Hepatocyte (in vitro differentiated cells): ENCODE measurements at regions not wholly inside any gene's neighbourhood (a gene's known extent, or its start where the extent isn't known, plus 50 kb on each side); places are given as distances from the start of the nearest gene placed in this dataset.

Experiments used
- DNase-seq: peaks from one replicate; pipeline ENCODE4 v3.0.0-alpha.2; 2016; ENCODE audit warnings: low spot score
- H2AFZ ChIP-seq: fragments of 200-600 bp; sonication (generic); 2 replicates; pipeline ENCODE4 v1.6.0; 2016; ENCODE audit warnings: antibody characterized with exemption, mild to moderate bottlenecking
- H3K27ac ChIP-seq: fragments of 200-600 bp; sonication (generic); 2 replicates; pipeline ENCODE4 v1.5.1; 2016; ENCODE audit warnings: mild to moderate bottlenecking
- H3K27me3 ChIP-seq: fragments of 200-600 bp; sonication (generic); 2 replicates; pipeline ENCODE4 v1.6.1; 2016
- H3K36me3 ChIP-seq: fragments of 200-600 bp; sonication (generic); replicated peaks from 2 replicates; pipeline ENCODE4 v1.5.1; 2016; ENCODE audit warnings: low read depth; ENCODE audit not compliant: insufficient read depth
- H3K4me1 ChIP-seq: fragments of 200-600 bp; sonication (generic); 2 replicates; pipeline ENCODE4 v1.5.1; 2016; ENCODE audit warnings: mild to moderate bottlenecking, moderate library complexity; ENCODE audit not compliant: insufficient read depth
- H3K4me2 ChIP-seq: fragments of 200-600 bp; sonication (generic); 2 replicates; pipeline ENCODE4 v1.6.0; 2016
- H3K4me3 ChIP-seq: fragments of 200-600 bp; sonication (generic); 2 replicates; pipeline ENCODE4 v1.5.1; 2016; ENCODE audit warnings: mild to moderate bottlenecking
- H3K79me2 ChIP-seq: fragments of 200-600 bp; sonication (generic); 2 replicates; pipeline ENCODE4 v1.6.0; 2017; ENCODE audit warnings: mild to moderate bottlenecking
- H3K9me2 ChIP-seq: fragments of 200-600 bp; sonication (generic); replicated peaks from 2 replicates; pipeline ENCODE4 v1.6.0; 2017; ENCODE audit warnings: mild to moderate bottlenecking; ENCODE audit not compliant: insufficient read depth
- H3K9me3 ChIP-seq: fragments of 200-600 bp; sonication (generic); 2 replicates; pipeline ENCODE4 v1.5.1; 2016; ENCODE audit warnings: low read depth, mild to moderate bottlenecking
- H4K20me1 ChIP-seq: fragments of 200-600 bp; sonication (generic); 2 replicates; pipeline ENCODE4 v1.6.0; 2016; ENCODE audit warnings: mild to moderate bottlenecking; ENCODE audit not compliant: insufficient read depth, poor library complexity, severe bottlenecking
- CTCF ChIP-seq: fragments of 200-600 bp; sonication (generic); IDR thresholded peaks from 2 replicates; pipeline ENCODE4 v1.5.1; 2016; ENCODE audit warnings: antibody characterized with exemption, mild to moderate bottlenecking; ENCODE audit not compliant: poor library complexity
- EZH2 ChIP-seq: fragments of 200-600 bp; sonication (generic); IDR thresholded peaks from 2 replicates; pipeline ENCODE4 v1.6.1; 2016; ENCODE audit warnings: antibody characterized with exemption, mild to moderate bottlenecking, borderline replicate concordance
- EZH2phosphoT487 ChIP-seq: fragments of 200-600 bp; sonication (generic); IDR thresholded peaks from one replicate; pipeline ENCODE4 v1.6.1; 2018; ENCODE audit warnings: antibody characterized with exemption, mild to moderate bottlenecking, low read depth, moderate library complexity; ENCODE audit not compliant: unreplicated experiment, severe bottlenecking
- WGBS: methylation state at CpG from one replicate; pipeline ENCODE4 v1.1.6; 2016; ENCODE audit warnings: low lambda C conversion rate; ENCODE audit errors: missing lambda C conversion rate; 5-methylcytosine and 5-hydroxymethylcytosine counted together

DNA sequence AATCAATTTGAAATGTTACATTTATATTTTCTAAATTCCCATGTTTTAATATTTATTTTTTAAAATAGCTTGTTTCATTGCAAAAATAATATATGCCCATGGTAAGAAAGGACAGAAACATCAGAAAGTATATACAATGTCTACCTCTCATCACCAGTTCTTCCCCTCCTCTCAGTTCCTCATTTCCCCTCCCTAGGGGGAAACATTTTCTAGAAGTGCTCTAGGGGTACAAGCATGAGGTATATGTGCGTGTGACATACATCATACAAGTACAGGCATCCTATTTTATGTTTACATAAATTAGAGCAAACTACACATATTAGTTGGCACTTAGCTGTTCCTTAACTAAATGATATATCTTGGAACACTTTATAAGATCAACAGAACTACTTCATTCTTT lies 189.3 kb upstream of the VEPH1 start:
- WGBS: 88% methylated on average over 1 of the region's 1 CpG
- no peak for TF ChIP-seq EZH2
- TF ChIP-seq EZH2phosphoT487: no peak
- no peak for TF ChIP-seq CTCF
- Histone ChIP-seq H3K27me3 (no peaks in the 10 kb centered on the region), H3K4me1 (no peaks in the 10 kb centered on the region), H3K79me2 (no peaks in the 10 kb centered on the region), H3K9me3 (no peaks in the 10 kb centered on the region), H3K4me2 (no peak overlapping the region), H3K9me2 (no peaks in the 10 kb centered on the region), H3K27ac (no peak overlapping the region), H3K4me3 (no peak overlapping the region), H4K20me1 (no peaks in the 10 kb centered on the region), H3K36me3 (no peaks in the 10 kb centered on the region), H2AFZ (no peak overlapping the region)
- no peak for DNase-seq

DNA sequence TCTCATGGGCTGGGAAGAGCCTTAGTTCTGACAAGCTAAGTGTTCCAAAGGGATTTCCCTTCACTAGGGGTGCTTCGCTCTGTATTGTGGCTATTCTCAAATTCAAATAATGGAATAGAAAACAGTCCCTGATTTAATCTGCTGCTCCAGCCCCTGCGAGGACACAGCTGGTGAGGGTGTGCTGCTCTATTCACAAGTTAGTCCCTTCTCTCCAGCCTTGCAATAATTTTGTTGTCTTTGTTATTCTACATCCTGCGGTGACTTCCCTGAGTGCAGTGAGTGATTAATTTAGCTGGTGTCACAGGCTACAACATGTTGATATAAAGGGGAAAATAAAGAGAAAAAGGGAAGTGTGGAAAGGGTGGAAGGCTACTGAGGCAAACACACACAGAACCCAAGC lies 180.5 kb upstream of the VEPH1 start:
- no peak overlapping the region for H3K27ac ChIP-seq
- H3K9me2 ChIP-seq: no peaks in the 10 kb centered on the region
- H3K4me3 ChIP-seq: no peak overlapping the region
- no peaks in the 10 kb centered on the region for H3K4me1 ChIP-seq
- H3K79me2 ChIP-seq: no peaks in the 10 kb centered on the region
- no peaks in the 10 kb centered on the region for H4K20me1 ChIP-seq
- WGBS: 85% methylated on average over 3 of the region's 3 CpGs
- no peaks in the 10 kb centered on the region for H3K36me3 ChIP-seq
- no peak for DNase-seq
- H3K4me2 ChIP-seq: no peak overlapping the region
- H2AFZ ChIP-seq: no peak overlapping the region
- H3K27me3 ChIP-seq: no peaks in the 10 kb centered on the region
- no peak for TF ChIP-seq EZH2
- TF ChIP-seq CTCF: no peak
- TF ChIP-seq EZH2phosphoT487: no peak
- H3K9me3 ChIP-seq: no peaks in the 10 kb centered on the region

DNA sequence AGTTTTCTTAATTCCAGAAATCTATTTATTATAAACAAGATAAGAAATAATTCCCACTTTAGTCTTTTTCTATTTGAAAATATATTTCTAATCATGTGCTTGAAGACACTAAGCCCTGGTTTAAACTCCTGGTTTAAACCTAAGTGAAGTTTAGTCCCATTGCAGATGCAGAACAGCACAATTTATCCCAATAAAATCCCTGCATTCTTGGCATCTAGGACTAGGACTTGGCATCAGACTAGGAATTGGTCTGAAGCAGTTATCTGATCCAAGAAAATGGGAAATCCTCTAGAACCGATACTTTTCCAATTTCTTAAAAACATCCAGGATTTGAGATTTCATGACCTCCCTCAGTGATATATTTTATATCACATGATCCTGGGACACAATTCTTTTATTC lies 168.8 kb upstream of the VEPH1 start:
- Histone ChIP-seq H3K4me3 (no peak overlapping the region), H3K27me3 (no peaks in the 10 kb centered on the region), H3K4me1 (no peaks in the 10 kb centered on the region), H3K4me2 (no peak overlapping the region), H4K20me1 (no peaks in the 10 kb centered on the region), H3K36me3 (no peaks in the 10 kb centered on the region), H2AFZ (no peak overlapping the region), H3K79me2 (no peaks in the 10 kb centered on the region), H3K9me2 (no peaks in the 10 kb centered on the region), H3K27ac (no peak overlapping the region), H3K9me3 (no peaks in the 10 kb centered on the region)
- TF ChIP-seq EZH2phosphoT487 (no peak), CTCF (no peak), EZH2 (no peak)
- DNase-seq: no peak
- 60% methylated on average over 1 of the region's 1 CpG for WGBS

DNA sequence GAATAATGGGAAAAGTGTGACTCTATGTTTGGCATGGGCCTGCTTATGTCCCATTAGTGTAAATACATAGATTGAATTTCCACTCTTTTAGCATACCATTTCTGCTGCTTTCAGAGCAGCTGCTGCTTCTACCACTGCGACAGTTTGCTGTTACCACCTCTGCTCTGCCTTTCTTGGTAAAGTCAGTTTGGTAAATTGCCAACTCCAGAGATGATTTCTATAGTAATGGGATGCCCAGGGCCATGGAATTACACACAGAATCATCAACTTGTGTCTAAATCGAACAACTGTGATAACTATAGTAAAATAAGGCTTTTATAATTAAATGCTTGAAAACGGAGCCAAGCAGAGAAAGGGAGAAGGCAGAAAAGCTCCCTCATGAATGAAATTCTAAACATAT lies 168.4 kb upstream of the VEPH1 start:
- TF ChIP-seq CTCF (no peak), EZH2phosphoT487 (no peak), EZH2 (no peak)
- 52% methylated on average over 3 of the region's 3 CpGs for WGBS

More for the DNA sequence above, 168.4 kb upstream of the VEPH1 start:
- no peak overlapping the region for H3K4me3 ChIP-seq
- no peak for DNase-seq
- H3K4me2 ChIP-seq: no peak overlapping the region
- H3K9me2 ChIP-seq: no peaks in the 10 kb centered on the region
- no peaks in the 10 kb centered on the region for H3K9me3 ChIP-seq
- no peaks in the 10 kb centered on the region for H4K20me1 ChIP-seq
- H3K4me1 ChIP-seq: no peaks in the 10 kb centered on the region
- H3K36me3 ChIP-seq: no peaks in the 10 kb centered on the region
- H3K27me3 ChIP-seq: no peaks in the 10 kb centered on the region
- no peak overlapping the region for H2AFZ ChIP-seq
- H3K79me2 ChIP-seq: no peaks in the 10 kb centered on the region
- H3K27ac ChIP-seq: no peak overlapping the region
